H9 (cell line): ENCODE measurements at regions not wholly inside any gene's neighbourhood (a gene's known extent, or its start where the extent isn't known, plus 50 kb on each side); places are given as distances from the start of the nearest gene placed in this dataset.

Source experiments
- DNase-seq: peaks from one replicate; pipeline ENCODE4 v3.0.0-alpha.2; 2017
- H2AFZ ChIP-seq: one replicate; pipeline ENCODE4 v1.6.1; 2013; ENCODE audit warnings: mild to moderate bottlenecking, low read length, control low read depth, moderate library complexity
- H2AK5ac ChIP-seq: 2 replicates; pipeline ENCODE4 v1.6.1; 2013; ENCODE audit warnings: low read length, control low read depth, mixed read lengths; ENCODE audit not compliant: insufficient read length
- H2BK120ac ChIP-seq: one replicate; pipeline ENCODE4 v1.6.1; 2013; ENCODE audit warnings: low read depth, mild to moderate bottlenecking, low read length, control low read depth, inconsistent platforms; ENCODE audit not compliant: poor library complexity, severe bottlenecking
- H2BK12ac ChIP-seq: 2 replicates; pipeline ENCODE4 v1.6.1; 2013; ENCODE audit warnings: low read length, control low read depth, mixed read lengths, low read depth; ENCODE audit not compliant: insufficient read length
- H2BK15ac ChIP-seq: 2 replicates; pipeline ENCODE4 v1.6.1; 2013; ENCODE audit warnings: low read depth, low read length, control low read depth
- H2BK20ac ChIP-seq: one replicate; pipeline ENCODE4 v1.6.1; 2013; ENCODE audit warnings: low read depth, mild to moderate bottlenecking, low read length, control low read depth, inconsistent platforms; ENCODE audit not compliant: poor library complexity, severe bottlenecking
- H2BK5ac ChIP-seq: 2 replicates; pipeline ENCODE4 v1.6.1; 2013; ENCODE audit warnings: low read length, control low read depth, mixed read lengths; ENCODE audit not compliant: insufficient read length
- H3K14ac ChIP-seq: 2 replicates; pipeline ENCODE4 v1.6.1; 2013; ENCODE audit warnings: low read length, control low read depth; ENCODE audit not compliant: insufficient read depth
- H3K18ac ChIP-seq: 2 replicates; pipeline ENCODE4 v1.6.1; 2013; ENCODE audit warnings: low read depth, mild to moderate bottlenecking, mixed read lengths, low read length, control low read depth; ENCODE audit not compliant: insufficient read length
- H3K23ac ChIP-seq: 2 replicates; pipeline ENCODE4 v1.6.1; 2013; ENCODE audit warnings: low read length, control low read depth, mixed read lengths, low read depth; ENCODE audit not compliant: insufficient read length
- H3K23me2 ChIP-seq: 2 replicates; pipeline ENCODE4 v1.6.1; 2013; ENCODE audit warnings: low read depth, mild to moderate bottlenecking, mixed read lengths, low read length, control low read depth; ENCODE audit not compliant: insufficient read length, poor library complexity, severe bottlenecking
- H3K27ac ChIP-seq: 2 replicates; pipeline ENCODE4 v1.5.1; 2013; ENCODE audit warnings: low read length, control low read depth, mixed read lengths, low read depth; ENCODE audit not compliant: insufficient read length
- H3K27me3 ChIP-seq: 2 replicates; pipeline ENCODE4 v1.6.1; 2013; ENCODE audit warnings: low read length, control low read depth, inconsistent platforms; ENCODE audit not compliant: insufficient read depth
- H3K4ac ChIP-seq: 2 replicates; pipeline ENCODE4 v1.6.1; 2013; ENCODE audit warnings: low read depth, mild to moderate bottlenecking, control low read depth, inconsistent platforms, low read length, moderate library complexity
- H3K4me1 ChIP-seq: 2 replicates; pipeline ENCODE4 v1.6.1; 2013; ENCODE audit warnings: low read length, control low read depth, inconsistent platforms; ENCODE audit not compliant: insufficient read depth
- H3K4me2 ChIP-seq: 2 replicates; pipeline ENCODE4 v1.6.1; 2013; ENCODE audit warnings: low read length, control low read depth, mixed read lengths; ENCODE audit not compliant: insufficient read length, insufficient read depth
- H3K56ac ChIP-seq: 2 replicates; pipeline ENCODE4 v1.6.1; 2013; ENCODE audit warnings: low read depth, mild to moderate bottlenecking, mixed read lengths, low read length, control low read depth; ENCODE audit not compliant: insufficient read length
- H3K79me1 ChIP-seq: 2 replicates; pipeline ENCODE4 v1.6.1; 2013; ENCODE audit warnings: low read depth, mild to moderate bottlenecking, moderate library complexity, low read length, control low read depth, inconsistent platforms; ENCODE audit not compliant: insufficient read depth, poor library complexity, severe bottlenecking
- H3K79me2 ChIP-seq: 2 replicates; pipeline ENCODE4 v1.6.1; 2013; ENCODE audit warnings: low read length, control low read depth, inconsistent platforms; ENCODE audit not compliant: insufficient read depth
- H3K9ac ChIP-seq: 2 replicates; pipeline ENCODE4 v1.6.1; 2013; ENCODE audit warnings: low read length, control low read depth, mixed read lengths; ENCODE audit not compliant: insufficient read length; ENCODE audit errors: extremely low read depth
- H3K9me3 ChIP-seq: one replicate; pipeline ENCODE4 v1.6.1; 2013; ENCODE audit warnings: low read depth, low read length, inconsistent platforms; ENCODE audit not compliant: control insufficient read depth
- H3T11ph ChIP-seq: one replicate; pipeline ENCODE4 v1.6.1; 2013; ENCODE audit warnings: mild to moderate bottlenecking, low read length, control low read depth, inconsistent platforms
- H4K20me1 ChIP-seq: one replicate; pipeline ENCODE4 v1.6.1; 2013; ENCODE audit not compliant: control insufficient read depth, insufficient read length, insufficient read depth
- H4K5ac ChIP-seq: 2 replicates; pipeline ENCODE4 v1.6.1; 2013; ENCODE audit warnings: low read depth, mild to moderate bottlenecking, mixed read lengths, low read length, control low read depth; ENCODE audit not compliant: insufficient read length
- H4K8ac ChIP-seq: replicated peaks from 2 replicates; pipeline ENCODE4 v1.6.1; 2013; ENCODE audit warnings: low read length, control low read depth, mixed read lengths, low read depth; ENCODE audit not compliant: insufficient read length
- H4K91ac ChIP-seq: 2 replicates; pipeline ENCODE4 v1.6.1; 2013; ENCODE audit warnings: low read depth, mild to moderate bottlenecking, moderate library complexity, mixed read lengths, low read length, control low read depth; ENCODE audit not compliant: insufficient read length
- H3K27ac Mint-ChIP-seq, 3 experiments: 2 replicates in 2 of 3; 3 replicates in 1 of 3; pipeline ENCODE4 v1.8.0; 2020 to 2021; ENCODE audit warnings: mixed read lengths in 3 of 3, mild to moderate bottlenecking in 1 of 3, moderate library complexity in 1 of 3
- H3K27me3 Mint-ChIP-seq: 2 replicates; pipeline ENCODE4 v1.8.0; 2021; ENCODE audit warnings: low read depth, mild to moderate bottlenecking, moderate library complexity, mixed read lengths
- H3K36me3 Mint-ChIP-seq, 3 experiments: 2 replicates in 2 of 3; 3 replicates in 1 of 3; pipeline ENCODE4 v1.8.0; 2020 to 2021; ENCODE audit warnings: low read depth in 3 of 3, mixed read lengths in 3 of 3; ENCODE audit not compliant: insufficient read depth in 1 of 3
- H3K4me1 Mint-ChIP-seq, 2 experiments: 2 replicates each; pipeline ENCODE4 v1.8.0; 2020; ENCODE audit warnings: mixed read lengths in 2 of 2
- H3K4me3 Mint-ChIP-seq, 2 experiments: 2 replicates in 1 of 2; 3 replicates in 1 of 2; pipeline ENCODE4 v1.8.0; 2020 to 2021; ENCODE audit warnings: mild to moderate bottlenecking in 2 of 2, mixed read lengths in 2 of 2, moderate library complexity in 1 of 2
- H3K9me3 Mint-ChIP-seq, 2 experiments: 2 replicates in 1 of 2; 3 replicates in 1 of 2; pipeline ENCODE4 v1.8.0; 2020; ENCODE audit warnings: mild to moderate bottlenecking in 2 of 2, mixed read lengths in 2 of 2, moderate library complexity in 1 of 2
- CTCF ChIP-seq: fragments of 200-600 bp; sonication (generic); conservative IDR thresholded peaks from 3 replicates; pipeline ENCODE4 v1.8.0; 2021; ENCODE audit warnings: antibody characterized with exemption, mild to moderate bottlenecking
- WGBS: extraction: QIAGEN DNeasy Blood & Tissue Kit; methylation state at CpG from one replicate; pipeline ENCODE4 v1.1.7; 2013; ENCODE audit warnings: missing lambda C conversion rate, low lambda C conversion rate, mixed read lengths; ENCODE audit not compliant: insufficient read length; ENCODE audit errors: extremely low coverage; 5-methylcytosine and 5-hydroxymethylcytosine counted together

- no peak overlapping the region for H3K18ac ChIP-seq
- no peak overlapping the region for H2BK120ac ChIP-seq
- H3K9me3 ChIP-seq = no peaks in the 10 kb centered on the region
- DNase-seq = no peak
- H3K56ac ChIP-seq = no peak overlapping the region
- Mint-ChIP-seq H3K4me1 (peaks cover 5 to 9% of the 10 kb centered on the region in 2 experiments; a peak in 1 of 4 replicates), H3K9me3 (peaks cover 10 to 15% of the 10 kb centered on the region in 2 experiments), H3K4me3 (no peak overlapping the region), H3K27ac (no peak overlapping the region; a peak in 1 of 7 replicates), H3K27me3 (peaks cover 5% of the 10 kb centered on the region), H3K36me3 (no peaks in the 10 kb centered on the region; a peak in 2 of 7 replicates)
- no peaks in the 10 kb centered on the region for H3K27me3 ChIP-seq
- no peak overlapping the region for H3K14ac ChIP-seq
- no peaks in the 10 kb centered on the region for H3K79me1 ChIP-seq
- H3K4me2 ChIP-seq = no peak overlapping the region
- no peak overlapping the region for H3K4ac ChIP-seq
- H2BK5ac ChIP-seq = no peak overlapping the region
- no peak for TF ChIP-seq CTCF
- no CpG with 5 or more reads among the region's 12 CpGs for WGBS
- no peak overlapping the region for H3T11ph ChIP-seq
- no peaks in the 10 kb centered on the region for H3K4me1 ChIP-seq
- no peak overlapping the region for H2AFZ ChIP-seq
- no peak overlapping the region for H3K9ac ChIP-seq
- no peak overlapping the region for H4K8ac ChIP-seq
- no peak overlapping the region for H2AK5ac ChIP-seq
- no peak overlapping the region for H4K91ac ChIP-seq
- no peaks in the 10 kb centered on the region for H3K23me2 ChIP-seq
- H2BK15ac ChIP-seq = no peak overlapping the region
- no peaks in the 10 kb centered on the region for H4K20me1 ChIP-seq
- no peak overlapping the region for H3K27ac ChIP-seq
- no peak overlapping the region for H3K23ac ChIP-seq
- no peak overlapping the region for H2BK20ac ChIP-seq
- no peaks in the 10 kb centered on the region for H3K79me2 ChIP-seq
- H2BK12ac ChIP-seq = no peak overlapping the region
- H4K5ac ChIP-seq = no peak overlapping the region
Measured at GRCh38 chr9:134571326-134571931, 70.2 kb upstream of the COL5A1 start.
